ENCODE measurements at regions not wholly inside any gene's neighbourhood (a gene's known extent, or its start where the extent isn't known, plus 50 kb on each side); places are given as distances from the start of the nearest gene placed in this dataset.

DNA sequence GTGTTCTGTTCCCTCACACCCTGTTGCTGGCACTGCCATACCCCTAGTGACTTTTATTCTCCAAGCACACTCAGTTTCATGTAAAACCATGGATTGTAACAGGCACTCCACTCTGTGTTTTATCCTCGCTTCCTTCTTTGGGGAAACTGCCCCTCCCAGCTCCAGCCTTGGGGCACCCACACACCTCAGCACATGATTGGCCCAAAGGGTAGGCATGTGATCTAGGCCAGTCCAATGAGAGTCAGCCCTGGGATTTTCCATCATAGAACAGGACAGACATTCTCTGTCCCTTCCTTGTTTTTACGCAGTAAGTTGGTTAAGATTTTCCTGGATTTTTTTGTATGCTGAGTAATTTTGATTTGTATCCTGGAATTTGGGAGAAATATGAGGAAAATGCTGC is 115.4 kb downstream of the C16orf95 start:
- no peak for TF ChIP-seq CTCF (IDR thresholded peaks at IDR 0.05)
- Histone ChIP-seq H3K27me3 (peaks cover 4% of the 10 kb centered on the region), H3K27ac (no peak overlapping the region), H3K9me3 (no peaks in the 10 kb centered on the region), H3K36me3 (no peaks in the 10 kb centered on the region), H3K4me3 (ENCODE audit: low read depth in 1 of 2, low read length in 1 of 2) (no peak overlapping the region), H3K4me1 (ENCODE audit: control insufficient read depth in 1 of 2, insufficient read depth in 1 of 2, low read depth in 1 of 2, low read length in 1 of 2) (no peaks in the 10 kb centered on the region)

GRCh38 chr16:87202346-87202745 is 114.8 kb downstream of the C16orf95 start:
- H3K4me3 ChIP-seq (ENCODE audit: low read depth in 1 of 2, low read length in 1 of 2), result no peak overlapping the region
- peaks cover 4% of the 10 kb centered on the region for H3K27me3 ChIP-seq
- no peak for TF ChIP-seq CTCF (IDR thresholded peaks at IDR 0.05)
- no peaks in the 10 kb centered on the region for H3K9me3 ChIP-seq
- H3K4me1 ChIP-seq (ENCODE audit: control insufficient read depth in 1 of 2, insufficient read depth in 1 of 2, low read depth in 1 of 2, low read length in 1 of 2), result no peaks in the 10 kb centered on the region
- H3K36me3 ChIP-seq, result no peaks in the 10 kb centered on the region
- H3K27ac ChIP-seq, result no peak overlapping the region

- no peaks in the 10 kb centered on the region for H3K36me3 ChIP-seq
- no peak overlapping the region for H3K27ac ChIP-seq
- peaks cover 4% of the 10 kb centered on the region for H3K27me3 ChIP-seq
- H3K4me1 ChIP-seq (ENCODE audit: control insufficient read depth in 1 of 2, insufficient read depth in 1 of 2, low read depth in 1 of 2, low read length in 1 of 2), result no peaks in the 10 kb centered on the region
- no peaks in the 10 kb centered on the region for H3K9me3 ChIP-seq
- no peak for TF ChIP-seq CTCF (IDR thresholded peaks at IDR 0.05)
- no peak overlapping the region for H3K4me3 ChIP-seq (ENCODE audit: low read depth in 1 of 2, low read length in 1 of 2)
Observed at GRCh38 chr16:87203060-87203656, 114.0 kb downstream of the C16orf95 start.

DNA sequence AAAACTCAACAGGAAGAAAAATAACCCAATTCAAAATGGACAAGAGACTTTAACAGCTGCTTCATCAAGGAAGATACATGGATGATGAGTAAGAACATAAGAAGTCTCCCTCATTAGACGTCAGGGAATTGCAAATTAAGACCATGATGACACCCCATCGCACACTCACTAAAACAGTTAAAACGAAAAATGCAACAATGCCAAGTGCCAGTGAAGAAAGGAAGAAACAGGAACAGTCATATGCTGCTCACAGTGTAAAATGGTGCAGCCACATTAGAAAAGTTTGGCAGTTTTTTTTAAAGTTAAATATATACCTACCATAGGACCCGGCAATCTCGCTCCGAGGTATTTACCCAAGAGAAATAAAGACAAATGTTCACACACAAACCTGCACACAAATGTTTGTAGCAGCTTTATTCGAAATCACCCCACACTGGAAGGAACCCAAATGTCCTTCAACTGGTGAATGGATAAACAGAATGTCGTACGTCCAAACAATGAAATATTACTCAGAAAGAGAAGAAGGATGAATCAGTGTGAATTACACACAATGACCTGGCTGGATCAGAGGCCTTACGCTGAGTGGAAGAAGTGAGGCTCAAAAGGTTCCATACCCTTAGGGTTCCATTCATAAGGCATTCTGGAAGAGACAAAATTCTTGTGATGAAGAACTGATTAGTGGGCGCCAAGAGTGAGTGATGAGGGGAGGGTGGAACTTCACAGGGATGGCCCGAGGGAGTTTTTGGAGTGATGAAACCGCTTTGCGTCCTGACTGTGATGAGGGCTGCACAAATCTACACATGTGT is 110.3 kb downstream of the C16orf95 start:
- H3K36me3 ChIP-seq, result no peaks in the 10 kb centered on the region
- peaks cover 4% of the 10 kb centered on the region for H3K27me3 ChIP-seq
- no peak overlapping the region for H3K27ac ChIP-seq
- H3K4me3 ChIP-seq (ENCODE audit: low read depth in 1 of 2, low read length in 1 of 2), result no peak overlapping the region
- TF ChIP-seq CTCF (IDR thresholded peaks at IDR 0.05), result no peak
- H3K9me3 ChIP-seq, result no peaks in the 10 kb centered on the region
- H3K4me1 ChIP-seq (ENCODE audit: control insufficient read depth in 1 of 2, insufficient read depth in 1 of 2, low read depth in 1 of 2, low read length in 1 of 2), result no peaks in the 10 kb centered on the region

- H3K36me3 ChIP-seq, result no peaks in the 10 kb centered on the region
- no peaks in the 10 kb centered on the region for H3K9me3 ChIP-seq
- no peak for TF ChIP-seq CTCF (IDR thresholded peaks at IDR 0.05)
- no peaks in the 10 kb centered on the region for H3K4me1 ChIP-seq (ENCODE audit: control insufficient read depth in 1 of 2, insufficient read depth in 1 of 2, low read depth in 1 of 2, low read length in 1 of 2)
- H3K4me3 ChIP-seq (ENCODE audit: low read depth in 1 of 2, low read length in 1 of 2), result no peak overlapping the region
- H3K27me3 ChIP-seq, result peaks cover 4% of the 10 kb centered on the region
- H3K27ac ChIP-seq, result no peak overlapping the region
Observed at GRCh38 chr16:87207509-87207908, 109.7 kb downstream of the C16orf95 start.

All from neutrophil (primary cell).